Stimulated activated effector memory CD8-positive, alpha-beta T cell treated with anti-CD3 and anti-CD28 coated beads, Interleukin-12 subunit alpha, Interleukin-12 subunit beta, amount 100 ng/mL, for 72 hours (primary cell): ENCODE measurements at regions not wholly inside any gene's neighbourhood (a gene's known extent, or its start where the extent isn't known, plus 50 kb on each side); places are given as distances from the start of the nearest gene placed in this dataset.
"Not testable (repeated sequence)": the region's sequence is repeated elsewhere in the genome, so short reads cannot be mapped to it uniquely, and the experiment has no call there.

Source experiments
- ATAC-seq: fragments of 150-1000 bp; cut with Tn5 transposase; 2 replicates; pipeline ENCODE4 v1.10.0; 2021
- DNase-seq, 2 donors: peaks; one replicate each; pipeline ENCODE4 v3.0.0; 2021 to 2022; ENCODE audit warnings: low spot score in 2 of 2
- H3K27ac Mint-ChIP-seq: one replicate; pipeline ENCODE4 v1.8.0; 2022; ENCODE audit warnings: mild to moderate bottlenecking, mixed read lengths
- H3K36me3 Mint-ChIP-seq: one replicate; pipeline ENCODE4 v1.8.0; 2022; ENCODE audit warnings: mild to moderate bottlenecking, mixed read lengths
- H3K4me1 Mint-ChIP-seq: one replicate; pipeline ENCODE4 v1.8.0; 2022; ENCODE audit warnings: mixed read lengths
- H3K4me3 Mint-ChIP-seq: one replicate; pipeline ENCODE4 v1.8.0; 2022; ENCODE audit warnings: mild to moderate bottlenecking, mixed read lengths
- H3K9me3 Mint-ChIP-seq: one replicate; pipeline ENCODE4 v1.8.0; 2022; ENCODE audit warnings: mixed read lengths

GRCh38 chr1:66481215-66481614, 52.7 kb upstream of the SGIP1 start:
- H3K9me3 Mint-ChIP-seq, ATAC-seq, H3K27ac Mint-ChIP-seq, H3K4me1 Mint-ChIP-seq, H3K36me3 Mint-ChIP-seq, H3K4me3 Mint-ChIP-seq, DNase-seq: not testable (repeated sequence)
